Dermis blood vessel endothelial cell (primary cell): ENCODE measurements at regions not wholly inside any gene's neighbourhood (a gene's known extent, or its start where the extent isn't known, plus 50 kb on each side); places are given as distances from the start of the nearest gene placed in this dataset.

Experiments
- DNase-seq: peaks from one replicate; pipeline ENCODE4 v3.0.0; 2010

DNA sequence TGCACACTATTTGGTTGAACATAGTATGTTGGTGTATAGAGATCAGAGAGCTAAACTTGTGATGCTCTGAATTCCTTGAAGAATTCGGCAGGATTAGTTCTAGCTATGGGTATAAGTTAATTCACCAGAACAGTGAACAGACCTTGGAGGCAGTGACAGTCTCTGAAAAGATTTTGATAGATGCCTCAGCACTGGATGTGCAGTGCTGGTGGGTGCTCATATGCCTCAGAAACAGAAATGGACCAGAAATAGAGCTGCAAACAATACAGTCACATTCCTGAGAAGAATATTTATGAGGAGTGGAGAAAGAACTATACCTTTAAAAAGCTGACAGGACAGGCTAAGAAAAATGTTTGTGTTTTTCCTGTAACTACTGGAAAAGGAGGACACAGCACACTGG, 747.7 kb downstream of the KCTD16 start:
- no peak for DNase-seq

GRCh38 chr5:144915452-144915851, 744.8 kb downstream of the KCTD16 start:
- DNase-seq, result no peak

DNA sequence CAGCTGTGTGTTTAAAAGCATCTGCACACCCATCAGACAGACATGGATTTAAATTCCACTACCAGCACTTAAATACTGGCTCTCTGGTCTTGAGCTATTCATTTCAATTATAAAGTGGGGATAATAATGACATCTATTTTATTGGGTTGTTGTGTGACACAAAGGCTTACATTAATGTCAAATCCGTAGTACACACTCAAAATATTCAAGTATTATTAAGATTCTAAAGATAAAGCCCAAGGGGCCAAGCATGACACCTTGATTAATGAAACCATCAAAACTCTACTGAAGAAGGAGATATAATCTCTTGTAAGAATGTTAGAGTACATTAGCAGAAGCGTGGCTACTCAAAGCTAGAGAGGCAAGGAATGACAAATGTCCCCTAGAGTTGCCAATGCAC, 743.0 kb downstream of the KCTD16 start:
- no peak for DNase-seq

DNA sequence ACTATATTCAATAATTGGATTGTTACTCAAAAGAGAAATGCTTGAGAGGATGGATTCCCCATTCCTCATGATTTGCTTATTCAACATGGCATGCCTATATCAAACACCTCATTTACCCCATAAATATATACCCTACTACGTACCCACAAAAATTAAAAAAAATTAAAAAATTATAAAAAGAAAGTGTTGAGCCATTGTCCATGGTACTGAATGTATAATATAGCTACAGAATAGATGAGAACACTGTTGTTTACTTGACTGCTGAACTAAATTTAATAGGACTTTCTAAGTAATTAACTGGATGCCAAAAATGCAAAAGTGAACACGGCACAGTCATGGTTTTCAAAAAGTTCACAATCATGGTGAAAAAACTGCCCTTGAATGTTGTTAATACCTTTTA, 725.8 kb downstream of the KCTD16 start:
- DNase-seq, result no peak

DNA sequence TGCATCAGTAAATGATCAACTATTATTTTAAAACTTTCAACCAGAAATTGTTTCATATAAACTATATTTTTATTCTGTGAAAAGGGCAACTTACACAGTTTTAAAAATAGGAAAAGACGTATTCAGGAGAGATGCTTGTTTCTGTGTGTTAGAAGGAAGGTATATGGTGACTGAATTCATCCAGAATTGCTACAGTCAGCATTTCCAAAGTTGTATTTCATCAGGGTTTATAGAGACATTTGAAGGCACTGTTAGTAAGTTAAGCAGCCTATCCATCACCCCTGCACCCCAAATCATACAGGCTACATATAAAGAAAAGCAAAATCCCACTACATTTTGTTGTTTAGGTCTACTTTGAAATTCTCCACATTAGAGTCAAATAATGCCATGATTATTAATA, 716.0 kb downstream of the KCTD16 start:
- no peak for DNase-seq

DNA sequence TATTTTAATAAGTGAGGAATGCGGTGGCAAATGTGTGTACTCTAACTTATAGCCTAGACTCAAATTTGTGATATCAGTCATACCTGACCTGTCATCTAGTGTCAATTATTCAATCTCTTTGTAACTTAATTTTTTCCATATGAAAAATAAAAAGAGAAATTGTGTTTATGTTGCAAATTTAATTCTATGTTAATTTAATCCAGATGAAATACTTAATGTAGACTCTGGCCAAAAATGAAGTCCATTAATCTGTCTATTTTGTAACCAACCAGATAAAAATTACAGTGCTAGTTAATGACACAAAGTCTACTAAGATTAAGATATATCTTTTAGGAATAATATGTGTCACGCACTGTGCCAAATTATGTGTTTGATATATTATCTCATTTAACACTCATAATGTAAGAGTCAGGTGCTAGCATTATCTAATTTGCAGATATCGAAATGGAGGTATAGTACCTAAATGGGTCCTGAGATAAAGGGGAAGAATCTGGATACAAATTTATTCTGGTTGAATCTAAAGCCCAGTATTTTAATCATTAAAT, 712.1 kb downstream of the KCTD16 start:
- DNase-seq, result no peak

DNA sequence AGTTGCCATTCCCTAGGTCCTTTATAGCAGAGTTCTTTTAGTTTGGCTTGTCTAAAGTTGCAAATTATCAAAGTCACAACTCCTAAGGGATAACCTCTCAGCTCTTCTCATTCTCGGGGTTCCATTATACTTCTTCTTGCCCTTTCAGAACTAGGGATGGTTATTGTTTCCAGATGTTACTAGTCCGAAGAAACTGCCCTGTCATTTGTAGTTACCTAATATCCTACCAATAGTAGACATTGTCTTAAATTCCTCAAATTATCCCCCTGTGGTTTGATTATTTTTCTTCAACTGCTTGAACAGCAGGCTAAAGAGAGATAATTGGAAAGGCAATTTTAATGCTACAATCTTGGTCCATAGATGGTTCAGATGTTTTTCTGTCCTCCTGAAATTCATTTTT, 709.8 kb downstream of the KCTD16 start:
- no peak for DNase-seq

GRCh38 chr5:144876990-144877389, 706.3 kb downstream of the KCTD16 start:
- DNase-seq, result no peak

- no peak for DNase-seq
Measured at GRCh38 chr5:144873076-144873475, 702.4 kb downstream of the KCTD16 start.

DNA sequence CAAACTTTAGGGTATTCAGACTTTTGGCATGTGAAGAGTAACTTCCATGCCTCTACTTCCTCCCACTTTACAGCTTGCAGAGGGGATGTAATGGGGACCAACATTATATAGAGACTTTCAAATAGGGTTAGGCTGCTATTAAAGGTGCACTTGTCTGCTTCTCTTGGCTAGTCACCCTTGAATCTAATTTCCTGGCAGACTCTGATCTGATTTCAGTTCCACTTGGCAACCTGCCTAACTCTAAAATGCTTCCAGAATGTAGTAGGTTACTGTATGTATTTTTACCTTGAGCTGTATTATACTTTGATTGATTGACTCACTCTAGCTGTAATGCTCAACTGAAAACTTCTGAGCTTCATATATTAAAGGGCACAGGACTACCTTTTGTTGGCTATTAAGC, 693.4 kb downstream of the KCTD16 start:
- DNase-seq, result no peak

GRCh38 chr5:144857454-144857853, 686.8 kb downstream of the KCTD16 start:
- DNase-seq, result no peak

- no peak for DNase-seq
Measured at GRCh38 chr5:144844086-144844485, 673.4 kb downstream of the KCTD16 start.

DNA sequence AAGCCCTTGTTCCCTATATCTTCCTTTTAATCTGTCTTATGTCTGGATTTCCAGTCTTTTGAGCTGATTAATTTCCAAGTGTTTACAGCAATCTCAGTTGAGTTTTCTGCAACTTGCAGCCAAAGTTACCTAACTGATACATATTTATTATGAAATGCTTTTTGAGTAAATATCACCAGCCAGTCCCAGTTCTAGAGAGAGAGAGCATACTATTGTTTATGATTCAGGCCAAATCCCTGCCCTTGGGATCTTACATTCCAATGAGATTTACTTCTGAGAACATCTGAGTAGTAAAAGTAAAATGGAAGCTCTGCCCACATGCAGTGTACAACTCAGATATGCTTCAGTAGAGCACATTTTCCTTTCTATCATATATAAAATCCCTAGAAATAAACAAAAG, 661.7 kb downstream of the KCTD16 start:
- DNase-seq, result no peak

DNA sequence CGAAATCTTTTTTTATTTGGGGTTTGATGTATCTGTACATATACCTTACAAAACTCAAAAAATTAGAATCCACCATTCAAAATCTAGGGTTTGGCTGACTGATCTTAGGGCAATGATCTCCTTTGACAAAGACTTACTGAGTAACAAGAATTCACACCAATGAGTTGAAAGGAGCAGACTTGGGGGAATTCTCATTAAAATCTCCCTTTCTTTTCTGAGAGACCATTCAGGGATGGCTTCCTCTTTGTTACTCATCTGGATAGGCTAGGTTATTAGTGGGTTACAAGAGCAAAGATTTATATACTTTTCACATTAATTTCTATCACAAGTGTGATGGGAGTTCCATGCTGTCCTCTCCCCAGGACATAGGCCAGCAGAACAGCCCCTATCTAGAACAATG, 661.0 kb downstream of the KCTD16 start:
- DNase-seq, result no peak

DNA sequence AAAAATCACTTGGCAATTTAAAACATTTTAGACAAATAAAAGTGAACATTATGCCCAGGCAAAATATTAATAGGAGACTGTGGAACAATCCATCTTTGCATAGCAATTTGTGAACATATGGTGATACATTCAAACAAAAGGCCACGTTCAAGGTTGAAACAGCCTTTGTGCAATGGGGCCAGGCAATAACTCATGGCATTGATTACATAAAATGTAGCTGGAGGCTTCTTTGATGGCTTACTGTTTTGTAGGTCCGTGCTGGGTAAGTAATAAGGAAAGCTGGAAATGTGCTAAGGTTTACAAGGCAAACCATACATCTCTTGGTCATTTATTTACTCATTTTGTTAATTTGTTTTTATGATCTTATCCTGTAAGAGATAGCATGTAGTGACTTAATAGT, 651.8 kb downstream of the KCTD16 start:
- DNase-seq, result no peak

- no peak for DNase-seq
Measured at GRCh38 chr5:144820278-144820677, 649.6 kb downstream of the KCTD16 start.

GRCh38 chr5:144815131-144815530, 644.5 kb downstream of the KCTD16 start:
- no peak for DNase-seq

DNA sequence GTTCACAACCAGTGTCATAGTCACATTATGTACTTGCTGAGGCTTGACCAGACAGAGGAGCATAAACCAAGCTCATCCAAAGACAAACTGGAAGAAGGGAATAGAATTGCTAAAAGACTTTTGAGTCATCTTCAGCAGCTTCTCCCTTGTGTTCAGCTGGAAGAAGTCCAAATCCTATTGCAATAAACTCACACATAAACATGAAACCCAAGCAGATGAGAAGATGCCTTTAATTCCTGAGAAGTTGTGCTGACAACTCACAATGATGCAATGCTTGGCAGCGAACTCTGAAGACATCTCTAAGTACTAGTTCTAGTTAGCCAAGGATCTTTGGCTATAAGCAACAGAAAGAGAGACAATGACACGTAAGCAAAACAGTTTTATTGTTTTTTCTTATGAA, 642.1 kb downstream of the KCTD16 start:
- DNase-seq, result no peak

- DNase-seq, result no peak
Measured at GRCh38 chr5:144800169-144800568, 629.5 kb downstream of the KCTD16 start.

GRCh38 chr5:144798595-144798994, 627.9 kb downstream of the KCTD16 start:
- no peak for DNase-seq

GRCh38 chr5:144794922-144795321, 624.2 kb downstream of the KCTD16 start:
- no peak for DNase-seq

- no peak for DNase-seq
Measured at GRCh38 chr5:144788556-144788955, 617.9 kb downstream of the KCTD16 start.

DNA sequence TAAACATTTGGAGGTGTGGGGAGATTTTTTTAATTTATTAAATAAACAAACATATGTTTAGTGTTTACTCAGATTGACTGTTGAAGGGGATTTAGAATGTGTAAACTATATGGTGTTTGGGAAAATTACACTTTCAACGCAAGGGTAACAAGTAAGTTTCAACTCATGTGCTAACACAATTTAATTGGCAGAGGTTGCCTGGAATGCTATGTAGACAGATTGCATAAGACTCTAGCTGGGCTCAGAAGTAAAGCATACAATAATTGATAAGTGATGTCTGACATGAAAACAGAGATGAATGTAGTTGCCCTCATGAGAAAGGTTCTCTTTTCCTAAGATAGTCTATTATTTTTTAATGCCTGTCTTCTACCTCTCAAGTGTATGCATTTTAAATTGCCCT, 617.4 kb downstream of the KCTD16 start:
- DNase-seq, result no peak

DNA sequence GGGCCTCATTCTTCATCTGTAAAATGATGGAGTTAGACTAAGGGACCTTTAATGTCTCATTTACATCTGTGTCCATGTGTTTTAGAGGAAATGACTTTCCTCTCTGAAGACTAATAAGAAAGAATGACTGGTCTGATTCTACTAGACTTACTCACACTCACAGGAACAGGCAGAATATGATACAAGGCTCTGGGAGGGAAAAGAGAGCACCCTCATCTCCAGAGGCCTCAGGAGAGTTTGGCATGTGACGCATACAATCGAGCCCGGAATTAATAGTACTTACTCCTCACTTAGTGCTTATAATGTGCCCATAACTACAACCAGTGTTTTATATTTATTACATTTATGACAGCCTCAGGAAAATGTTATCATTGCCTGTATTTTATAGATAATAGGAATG, 608.7 kb downstream of the KCTD16 start:
- no peak for DNase-seq

GRCh38 chr5:144778561-144778960, 607.9 kb downstream of the KCTD16 start:
- no peak for DNase-seq

- DNase-seq, result no peak
Measured at GRCh38 chr5:144774197-144774596, 603.5 kb downstream of the KCTD16 start.
